Panc1 (cell line): ENCODE measurements at regions not wholly inside any gene's neighbourhood (a gene's known extent, or its start where the extent isn't known, plus 50 kb on each side); places are given as distances from the start of the nearest gene placed in this dataset.

Source experiments
- ATAC-seq: fragments of 200-7000 bp; cut with Tn5 transposase; 2 replicates; pipeline ENCODE4 v1.9.1; 2020; ENCODE audit warnings: mild to moderate bottlenecking, moderate library complexity
- BruUV-seq: library from RNA; stranded (reverse); fragments of 400-500 nt; replicated peaks from 2 replicates; lab custom pipeline; 2021; lab: Mats Ljungman, UMichigan
- CTCF ChIA-PET: fragments of 300-600 bp; sonication (Branson Sonifier 250); formaldehyde crosslinking; loops from one replicate; lab custom pipeline; 2022; ENCODE audit warnings: antibody characterized with exemption; lab: Charles Lee
- POLR2A ChIA-PET: fragments of 300-600 bp; sonication (Branson Sonifier 250); formaldehyde crosslinking; loops from one replicate; lab custom pipeline; 2022; ENCODE audit warnings: antibody characterized with exemption; lab: Charles Lee
- DNase-seq: peaks from one replicate; pipeline ENCODE4 v3.0.0-alpha.2; 2010; ENCODE audit warnings: low read depth, low spot score
- H3K27ac ChIP-seq: 2 replicates; pipeline ENCODE4 v1.5.1; 2011; ENCODE audit warnings: mild to moderate bottlenecking, low read length, inconsistent platforms
- H3K27me3 ChIP-seq: fragments of 200-500 bp; sonication (Bioruptor generic); 2 replicates; pipeline ENCODE4 v1.6.0; 2014; ENCODE audit warnings: low read length, inconsistent platforms; ENCODE audit not compliant: control insufficient read depth, insufficient read depth
- H3K36me3 ChIP-seq: fragments of 200-500 bp; sonication (Bioruptor generic); 2 replicates; pipeline ENCODE4 v1.5.1; 2014; ENCODE audit warnings: inconsistent platforms, mild to moderate bottlenecking, low read length, moderate library complexity; ENCODE audit not compliant: control insufficient read depth, insufficient read depth
- H3K4me1 ChIP-seq: 2 replicates; pipeline ENCODE4 v1.5.1; 2011; ENCODE audit warnings: inconsistent platforms, mild to moderate bottlenecking, low read length, moderate library complexity; ENCODE audit not compliant: control insufficient read depth, insufficient read depth
- H3K4me3 ChIP-seq, 2 experiments: 2 replicates each; pipeline ENCODE4 v1.5.1; 2011 to 2012; ENCODE audit warnings: low read depth in 2 of 2, low read length in 2 of 2, mild to moderate bottlenecking in 2 of 2, inconsistent platforms in 1 of 2, moderate library complexity in 1 of 2
- H3K9me3 ChIP-seq: fragments of 200-500 bp; sonication (Bioruptor generic); 2 replicates; pipeline ENCODE4 v1.5.1; 2014; ENCODE audit warnings: low read depth, mild to moderate bottlenecking, inconsistent platforms, low read length, moderate library complexity; ENCODE audit not compliant: control insufficient read depth, insufficient read depth
- POLR2AphosphoS5 ChIP-seq: IDR thresholded peaks from 2 replicates; pipeline ENCODE4 v1.6.1; 2012; ENCODE audit warnings: mild to moderate bottlenecking, low read depth, low read length, moderate library complexity
- SIN3A ChIP-seq: IDR thresholded peaks from 2 replicates; pipeline ENCODE4 v1.6.1; 2012; ENCODE audit warnings: low read depth, mild to moderate bottlenecking, low read length, moderate library complexity, borderline replicate concordance; ENCODE audit not compliant: insufficient read depth
- TCF7L2 ChIP-seq: IDR thresholded peaks from 2 replicates; pipeline ENCODE4 v1.6.1; 2011; ENCODE audit warnings: mild to moderate bottlenecking, low read depth, low read length, inconsistent platforms
- in situ Hi-C: cut with HindIII; loops from 2 replicates; pipeline ENCODE4 v1.10.0; 2016; ENCODE audit warnings: low sequenced_read_pairs, low pct_unique_long_range_greater_than_20kb
- intact Hi-C: fragments of 100-400 bp; cut with micrococcal nuclease; formaldehyde crosslinking; loops from one replicate; pipeline ENCODE4 v1.10.0; 2022; ENCODE audit not compliant: unreplicated experiment
- TF ChIP-seq, protein P1 (sequence below), 2 experiments: IDR thresholded peaks; 2 replicates each; pipeline ENCODE4 v1.6.1; 2011 to 2012; ENCODE audit warnings: low read depth in 2 of 2, control low read depth in 1 of 2, low read length in 1 of 2, mild to moderate bottlenecking in 1 of 2, moderate library complexity in 1 of 2; ENCODE audit not compliant: insufficient read depth in 1 of 2
- TF ChIP-seq, protein P2 (sequence below): fragments of 450-650 bp; IDR thresholded peaks from 2 replicates; pipeline ENCODE4 v1.5.1; 2017; ENCODE audit warnings: mild to moderate bottlenecking

DNA sequence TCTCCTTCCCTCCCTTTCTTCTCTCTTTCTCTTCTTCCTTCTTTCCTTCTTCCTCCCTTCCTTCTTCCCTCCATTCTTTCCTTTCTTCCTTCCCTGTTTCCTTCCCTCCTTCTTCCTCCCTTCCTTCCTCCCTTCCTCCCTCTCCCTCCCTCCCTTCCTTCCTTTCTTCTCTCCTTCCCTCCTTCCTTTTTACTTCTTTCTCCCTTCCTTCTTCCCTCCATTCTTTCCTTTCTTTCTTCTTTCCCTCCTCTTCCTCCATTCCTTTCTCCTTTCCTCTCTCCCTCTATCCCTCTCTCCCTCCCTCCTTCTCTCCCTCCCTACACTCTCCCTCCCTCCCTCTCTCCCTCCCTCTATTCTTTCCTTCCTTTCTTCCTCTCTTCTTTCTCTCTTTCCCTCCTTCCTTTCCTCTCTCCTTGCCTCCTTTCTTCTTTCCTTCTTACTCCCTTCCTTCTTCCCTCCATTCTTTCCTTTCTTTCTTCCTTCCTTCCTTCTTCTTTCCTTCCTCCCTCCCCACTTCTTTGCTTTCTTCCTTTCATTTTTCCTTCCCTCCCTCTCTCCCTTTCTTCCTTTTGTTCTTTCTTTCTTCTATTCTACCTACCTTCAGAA is 200.4 kb upstream of the SSTR4 start:
- in situ Hi-C loops: no loop called here
- CTCF ChIA-PET: no interaction called here
- POLR2A ChIA-PET: no interaction called here
- DNase-seq: no peak
- no peak for ATAC-seq
- intact Hi-C loops: no loop called here
- Histone ChIP-seq H3K4me3 (no peak overlapping the region), H3K9me3 (no peaks in the 10 kb centered on the region), H3K36me3 (no peaks in the 10 kb centered on the region), H3K27ac (no peak overlapping the region), H3K4me1 (no peaks in the 10 kb centered on the region), H3K27me3 (no peaks in the 10 kb centered on the region)
- TF ChIP-seq SIN3A (no peak), TCF7L2 (no peak), POLR2AphosphoS5 (no peak)
- TF ChIP-seq, protein P1, sequence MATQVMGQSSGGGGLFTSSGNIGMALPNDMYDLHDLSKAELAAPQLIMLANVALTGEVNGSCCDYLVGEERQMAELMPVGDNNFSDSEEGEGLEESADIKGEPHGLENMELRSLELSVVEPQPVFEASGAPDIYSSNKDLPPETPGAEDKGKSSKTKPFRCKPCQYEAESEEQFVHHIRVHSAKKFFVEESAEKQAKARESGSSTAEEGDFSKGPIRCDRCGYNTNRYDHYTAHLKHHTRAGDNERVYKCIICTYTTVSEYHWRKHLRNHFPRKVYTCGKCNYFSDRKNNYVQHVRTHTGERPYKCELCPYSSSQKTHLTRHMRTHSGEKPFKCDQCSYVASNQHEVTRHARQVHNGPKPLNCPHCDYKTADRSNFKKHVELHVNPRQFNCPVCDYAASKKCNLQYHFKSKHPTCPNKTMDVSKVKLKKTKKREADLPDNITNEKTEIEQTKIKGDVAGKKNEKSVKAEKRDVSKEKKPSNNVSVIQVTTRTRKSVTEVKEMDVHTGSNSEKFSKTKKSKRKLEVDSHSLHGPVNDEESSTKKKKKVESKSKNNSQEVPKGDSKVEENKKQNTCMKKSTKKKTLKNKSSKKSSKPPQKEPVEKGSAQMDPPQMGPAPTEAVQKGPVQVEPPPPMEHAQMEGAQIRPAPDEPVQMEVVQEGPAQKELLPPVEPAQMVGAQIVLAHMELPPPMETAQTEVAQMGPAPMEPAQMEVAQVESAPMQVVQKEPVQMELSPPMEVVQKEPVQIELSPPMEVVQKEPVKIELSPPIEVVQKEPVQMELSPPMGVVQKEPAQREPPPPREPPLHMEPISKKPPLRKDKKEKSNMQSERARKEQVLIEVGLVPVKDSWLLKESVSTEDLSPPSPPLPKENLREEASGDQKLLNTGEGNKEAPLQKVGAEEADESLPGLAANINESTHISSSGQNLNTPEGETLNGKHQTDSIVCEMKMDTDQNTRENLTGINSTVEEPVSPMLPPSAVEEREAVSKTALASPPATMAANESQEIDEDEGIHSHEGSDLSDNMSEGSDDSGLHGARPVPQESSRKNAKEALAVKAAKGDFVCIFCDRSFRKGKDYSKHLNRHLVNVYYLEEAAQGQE (IDR thresholded peaks at IDR 0.05; ENCODE audit: insufficient read depth in 1 of 2, low read depth in 2 of 2, low read length in 1 of 2): no peak
- TF ChIP-seq, protein P2, sequence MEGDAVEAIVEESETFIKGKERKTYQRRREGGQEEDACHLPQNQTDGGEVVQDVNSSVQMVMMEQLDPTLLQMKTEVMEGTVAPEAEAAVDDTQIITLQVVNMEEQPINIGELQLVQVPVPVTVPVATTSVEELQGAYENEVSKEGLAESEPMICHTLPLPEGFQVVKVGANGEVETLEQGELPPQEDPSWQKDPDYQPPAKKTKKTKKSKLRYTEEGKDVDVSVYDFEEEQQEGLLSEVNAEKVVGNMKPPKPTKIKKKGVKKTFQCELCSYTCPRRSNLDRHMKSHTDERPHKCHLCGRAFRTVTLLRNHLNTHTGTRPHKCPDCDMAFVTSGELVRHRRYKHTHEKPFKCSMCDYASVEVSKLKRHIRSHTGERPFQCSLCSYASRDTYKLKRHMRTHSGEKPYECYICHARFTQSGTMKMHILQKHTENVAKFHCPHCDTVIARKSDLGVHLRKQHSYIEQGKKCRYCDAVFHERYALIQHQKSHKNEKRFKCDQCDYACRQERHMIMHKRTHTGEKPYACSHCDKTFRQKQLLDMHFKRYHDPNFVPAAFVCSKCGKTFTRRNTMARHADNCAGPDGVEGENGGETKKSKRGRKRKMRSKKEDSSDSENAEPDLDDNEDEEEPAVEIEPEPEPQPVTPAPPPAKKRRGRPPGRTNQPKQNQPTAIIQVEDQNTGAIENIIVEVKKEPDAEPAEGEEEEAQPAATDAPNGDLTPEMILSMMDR: no peak
- no TSS peak for BruUV-seq

DNA sequence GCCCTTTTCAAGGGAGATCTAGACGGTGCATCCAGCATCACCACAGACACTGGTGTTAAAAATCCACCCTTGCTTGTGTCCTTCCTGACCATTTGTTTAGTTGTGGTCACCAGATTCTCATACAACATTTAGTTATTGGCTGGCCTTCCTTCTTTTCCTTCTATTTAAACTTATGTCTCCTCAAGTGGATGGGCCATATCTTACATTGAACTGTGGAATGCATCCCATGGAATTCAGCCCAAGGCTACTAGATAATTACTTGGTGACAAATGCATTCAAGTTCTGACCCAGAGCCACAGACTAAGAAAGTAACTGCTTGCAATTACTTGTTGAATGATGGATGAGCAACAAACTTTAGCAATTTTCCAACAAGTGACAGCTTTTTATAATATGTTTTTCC is 198.9 kb upstream of the SSTR4 start:
- Histone ChIP-seq H3K4me3 (no peak overlapping the region), H3K27me3 (no peaks in the 10 kb centered on the region), H3K9me3 (no peaks in the 10 kb centered on the region), H3K27ac (no peak overlapping the region), H3K4me1 (no peaks in the 10 kb centered on the region), H3K36me3 (no peaks in the 10 kb centered on the region)
- no TSS peak for BruUV-seq
- intact Hi-C loops: no loop called here
- ChIA-PET POLR2A (no interaction called here), CTCF (no interaction called here)
- in situ Hi-C loops: no loop called here
- ATAC-seq (no peak), DNase-seq (no peak)
- TF ChIP-seq SIN3A (no peak), TCF7L2 (no peak), POLR2AphosphoS5 (no peak)
- TF ChIP-seq, protein P2: no peak
- TF ChIP-seq, protein P1 (IDR thresholded peaks at IDR 0.05; ENCODE audit: insufficient read depth in 1 of 2, low read depth in 2 of 2, low read length in 1 of 2): no peak
